Amygdala (tissue), 56 donors: ENCODE measurements at regions not wholly inside any gene's neighbourhood (a gene's known extent, or its start where the extent isn't known, plus 50 kb on each side); places are given as distances from the start of the nearest gene placed in this dataset.

Source experiments
- DNase-seq, 56 donors: peaks; one replicate each; lab custom pipeline; 2025; lab: John Stamatoyannopoulos, UW

GRCh38 chr6:122035173-122035572 is 364.3 kb upstream of the HSF2 start:
- DNase-seq: no peak

DNA sequence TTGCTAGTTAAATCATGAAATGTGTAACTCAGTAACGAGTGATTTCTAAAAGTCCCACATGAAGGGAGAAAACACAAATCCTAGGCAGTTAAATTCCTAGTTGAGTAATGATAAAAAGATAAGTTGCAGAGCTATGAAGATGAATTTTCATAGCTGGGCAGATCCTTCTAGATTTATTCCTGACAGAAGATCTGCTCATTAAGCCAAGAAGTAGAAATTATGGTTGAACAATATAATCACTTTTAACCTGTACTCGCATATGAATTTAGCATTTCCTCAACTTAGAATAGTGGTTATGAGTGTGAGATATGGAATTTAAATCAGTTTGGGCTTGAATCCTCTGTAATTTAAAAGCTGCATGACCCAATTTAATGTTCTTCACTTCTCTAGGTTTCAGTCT is 359.2 kb upstream of the HSF2 start:
- DNase-seq: no peak

DNA sequence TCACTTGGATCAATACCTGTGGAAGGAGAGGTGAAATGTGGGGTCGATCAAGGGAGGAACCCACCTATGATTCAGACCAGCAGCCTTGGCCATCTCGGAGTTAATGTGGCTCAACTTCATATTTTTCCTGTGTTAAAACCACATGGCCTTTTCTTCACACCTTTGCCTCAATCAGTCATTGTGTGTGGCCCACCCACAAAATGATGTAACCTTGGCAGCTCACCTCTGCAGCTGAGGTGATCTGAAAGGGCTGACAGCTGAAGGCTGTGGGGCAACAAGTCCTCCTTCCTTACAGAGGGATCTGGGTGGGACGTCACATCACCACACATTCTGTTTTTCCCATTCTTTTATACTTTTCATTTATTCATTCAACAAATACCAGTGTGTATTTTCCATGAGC is 357.1 kb upstream of the HSF2 start:
- DNase-seq: no peak

DNA sequence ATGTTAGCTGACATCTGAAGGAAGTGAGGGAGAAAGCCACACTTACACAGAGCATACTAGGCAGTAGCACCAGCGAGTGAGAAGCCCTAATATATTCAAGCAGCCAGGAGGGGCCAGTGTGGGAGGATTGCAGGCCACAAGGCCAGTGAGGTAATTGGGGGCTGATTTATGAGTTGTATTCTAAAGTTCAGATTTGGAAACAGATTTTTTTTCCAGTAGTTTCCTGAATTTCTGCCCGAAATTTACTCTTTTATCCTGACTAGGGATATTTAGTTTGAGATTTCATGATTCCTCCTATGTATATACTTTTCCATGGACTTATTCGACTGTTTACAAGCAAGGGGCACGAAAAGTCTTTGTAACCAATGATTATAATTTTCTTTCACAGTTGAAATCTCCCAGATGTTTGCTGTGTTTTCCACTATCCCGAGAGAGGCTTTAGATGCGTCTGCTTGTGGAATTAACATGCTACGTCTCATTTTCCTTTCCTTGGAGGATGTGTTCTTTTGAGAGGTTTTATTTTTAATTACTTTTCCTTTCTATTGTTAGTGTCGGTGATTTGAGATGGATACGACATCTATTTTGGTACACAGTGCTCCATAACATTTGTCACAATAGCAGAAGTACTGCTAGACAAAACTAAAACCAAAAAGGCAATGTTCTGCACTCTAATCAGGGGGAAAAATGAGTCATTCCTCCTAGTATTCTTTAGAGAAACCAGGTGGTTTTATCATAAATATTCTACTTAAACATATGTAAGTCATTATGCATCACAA is 356.3 kb upstream of the HSF2 start:
- no peak for DNase-seq

GRCh38 chr6:122048570-122048969 is 350.9 kb upstream of the HSF2 start:
- no peak for DNase-seq

GRCh38 chr6:122049341-122049740 is 350.1 kb upstream of the HSF2 start:
- DNase-seq: no peak

DNA sequence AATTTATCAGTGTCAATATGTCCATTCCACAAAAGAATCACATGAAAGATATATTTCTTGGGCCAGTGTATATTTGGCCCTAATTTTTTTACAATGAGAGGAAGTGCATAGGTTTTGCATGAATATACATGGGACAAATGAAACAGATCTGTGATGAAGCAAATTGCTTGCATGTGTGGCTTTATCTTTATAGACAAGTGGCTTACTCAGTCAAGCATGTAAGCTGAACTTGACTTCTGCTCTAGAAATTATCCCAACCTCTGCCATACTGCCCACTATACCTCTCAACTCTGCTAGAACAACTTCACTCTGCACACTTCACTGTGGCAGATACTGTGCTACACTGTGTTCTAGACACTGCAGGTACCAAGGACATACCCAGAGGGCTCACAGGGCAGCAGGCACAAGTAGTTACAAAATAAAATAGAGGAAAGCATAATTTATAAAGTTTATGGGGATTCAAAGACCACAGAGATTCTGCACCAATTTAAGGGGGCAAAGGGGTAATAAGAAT is 349.2 kb upstream of the HSF2 start:
- no peak for DNase-seq

- DNase-seq: no peak
Observed at GRCh38 chr6:122052346-122052900, 347.0 kb upstream of the HSF2 start.

GRCh38 chr6:122059918-122060317 is 339.5 kb upstream of the HSF2 start:
- no peak for DNase-seq

DNA sequence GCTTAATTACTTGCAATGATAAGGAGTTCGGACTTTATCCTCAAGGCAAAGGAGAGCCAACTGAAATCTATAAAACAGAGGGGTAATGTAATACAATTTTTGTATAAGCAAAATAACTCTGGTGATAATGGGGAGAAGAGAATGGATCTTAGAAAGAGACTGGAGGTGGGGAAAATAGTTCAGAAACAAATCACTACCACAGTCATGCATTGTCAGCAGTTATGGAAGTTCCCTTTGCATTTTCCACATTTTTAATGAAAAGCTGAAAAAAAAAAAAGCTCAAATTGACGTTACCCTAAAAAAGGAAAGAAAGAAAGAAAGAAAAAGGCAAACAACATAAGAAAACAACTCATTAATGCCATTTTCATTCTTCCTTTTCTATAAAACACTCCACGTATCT is 337.6 kb upstream of the HSF2 start:
- DNase-seq: no peak

DNA sequence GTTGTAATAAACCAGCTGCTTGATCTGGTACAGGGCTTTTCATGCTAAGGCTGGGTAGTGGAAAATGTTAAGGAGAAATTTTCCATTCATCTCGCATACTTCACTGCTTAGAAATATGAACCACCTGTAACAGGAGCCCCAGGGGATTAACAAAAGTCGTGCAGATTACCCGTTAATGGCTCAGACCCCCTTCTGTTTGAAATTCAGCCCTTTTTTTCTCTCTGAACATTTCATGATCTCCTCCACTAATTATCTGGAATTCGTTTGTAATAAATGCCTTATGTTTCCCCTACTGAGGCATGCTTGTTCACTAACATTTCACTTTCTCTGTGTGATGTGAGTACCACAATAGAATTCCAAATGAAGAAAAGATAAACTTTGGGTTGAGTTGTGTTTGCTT is 336.4 kb upstream of the HSF2 start:
- no peak for DNase-seq

DNA sequence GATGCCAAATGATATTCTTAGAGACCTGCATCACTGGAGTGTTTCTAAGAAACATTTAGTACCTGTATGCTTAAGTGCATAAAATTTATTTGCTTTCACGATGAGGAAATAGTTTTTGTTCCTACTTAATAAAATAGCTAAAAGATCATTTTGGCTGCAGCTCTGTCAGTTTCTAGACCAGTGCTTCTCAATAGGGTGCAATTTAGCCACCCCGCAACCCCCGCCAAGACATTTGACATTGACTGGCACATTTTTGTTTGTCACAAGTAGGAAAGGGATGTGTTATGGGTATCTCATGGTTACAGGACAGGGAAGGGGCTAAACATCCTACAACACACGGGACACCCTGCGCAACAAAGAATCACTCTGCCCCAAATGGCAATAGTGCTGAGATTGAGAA is 335.7 kb upstream of the HSF2 start:
- no peak for DNase-seq

DNA sequence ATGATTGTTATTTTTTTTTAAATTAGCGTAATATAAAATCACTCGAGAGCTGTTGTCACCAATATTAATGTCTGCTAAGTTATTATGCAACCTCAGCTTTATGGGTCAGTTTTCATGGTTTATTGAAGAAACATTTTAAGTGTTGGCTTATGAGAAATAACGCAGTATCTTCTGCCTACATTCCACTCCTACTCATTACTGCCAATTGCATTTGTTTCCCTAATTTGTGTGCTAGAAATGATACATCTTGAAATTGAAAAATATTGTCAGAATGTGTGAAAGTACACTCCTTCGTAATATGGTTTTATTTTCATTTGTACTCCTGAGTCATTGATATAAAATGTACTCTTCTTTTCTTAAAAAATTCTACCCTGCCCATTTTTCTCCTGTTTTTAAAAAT is 333.3 kb upstream of the HSF2 start:
- DNase-seq: no peak

DNA sequence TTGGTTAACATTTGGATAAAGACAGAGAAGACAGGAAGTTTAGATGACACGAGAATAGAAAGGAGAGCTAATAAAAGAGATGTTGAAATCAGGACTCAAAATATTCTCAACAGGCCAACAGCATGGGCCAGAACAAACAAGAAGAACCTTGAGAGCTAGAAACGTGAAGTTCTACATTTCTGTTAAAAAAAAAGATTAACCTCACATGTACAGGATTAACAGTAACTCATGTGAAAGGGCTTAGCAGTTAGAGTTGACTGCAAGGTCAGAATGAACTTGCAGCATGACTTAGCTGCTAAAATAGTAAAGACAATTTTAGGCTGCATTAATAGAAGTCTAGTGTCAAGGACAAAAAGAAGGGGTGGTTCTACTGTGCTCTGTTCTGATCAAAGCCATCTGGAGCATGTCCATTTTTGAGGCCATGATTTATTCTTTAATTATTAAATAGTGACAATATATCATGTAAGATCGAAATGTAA is 331.1 kb upstream of the HSF2 start:
- no peak for DNase-seq

GRCh38 chr6:122069932-122070331 is 329.5 kb upstream of the HSF2 start:
- DNase-seq: no peak

DNA sequence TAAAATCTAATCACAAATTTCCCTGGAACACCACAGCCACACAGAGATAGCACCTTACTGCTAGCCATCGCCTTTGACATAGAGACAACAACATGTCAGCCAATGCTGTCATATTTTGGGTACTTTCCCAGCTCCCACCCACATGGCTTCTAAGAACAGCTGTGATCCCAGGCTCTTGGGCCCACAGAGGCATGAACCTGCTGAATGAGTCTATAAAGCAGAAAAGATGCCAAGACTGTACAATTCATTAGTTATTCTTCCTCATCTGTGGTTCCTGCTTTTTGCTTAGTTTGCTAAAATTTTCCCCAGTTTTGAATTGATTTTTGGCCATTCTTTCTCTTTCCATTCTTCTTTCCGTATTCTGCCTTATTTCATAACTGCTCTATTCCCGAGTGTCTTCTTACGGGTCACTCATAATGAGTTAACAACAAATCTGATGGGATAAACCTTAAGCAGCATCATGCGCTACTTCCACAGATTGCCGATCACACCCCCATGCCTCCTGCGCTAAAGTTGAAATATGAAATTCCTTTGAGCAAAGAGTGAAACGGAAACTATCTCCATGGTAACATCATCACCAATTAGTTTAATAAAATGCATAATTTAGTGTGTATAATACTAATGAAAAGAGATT is 327.3 kb upstream of the HSF2 start:
- DNase-seq: no peak

DNA sequence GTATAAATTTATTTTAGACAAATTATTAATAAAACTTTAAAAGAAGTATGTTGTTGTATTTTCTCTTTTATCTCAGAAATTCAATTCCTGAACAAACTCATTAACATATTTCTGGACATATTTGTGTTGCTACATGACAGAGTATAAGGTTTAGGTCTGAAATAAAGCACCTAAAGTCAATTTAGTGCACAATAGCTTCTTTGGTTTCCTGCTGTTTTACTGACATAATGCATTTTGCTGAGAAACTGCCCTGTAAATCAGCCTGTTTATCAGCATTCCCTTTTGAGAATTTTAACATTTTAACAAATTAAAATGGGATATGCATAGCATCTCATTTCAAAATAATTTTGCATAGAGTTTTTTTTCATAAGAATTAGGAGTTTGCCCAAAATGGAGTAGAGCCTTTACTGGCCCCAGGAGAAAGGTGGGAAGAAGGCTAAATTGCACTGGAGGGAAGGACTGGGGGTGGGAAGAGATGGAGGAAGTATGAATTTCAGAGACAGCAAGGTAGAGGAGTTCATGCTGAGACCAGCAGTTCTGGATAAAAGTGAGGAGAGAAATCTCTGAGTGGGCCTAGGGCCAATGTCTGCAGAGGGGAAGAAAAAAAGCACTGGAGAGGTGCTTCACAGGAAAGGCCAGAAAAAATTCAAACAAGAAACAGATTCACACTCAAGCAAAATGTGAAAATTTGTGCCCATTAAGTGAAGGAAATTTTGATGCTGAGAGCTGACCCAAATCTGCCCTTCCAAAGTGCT is 324.2 kb upstream of the HSF2 start:
- DNase-seq: no peak

- DNase-seq: no peak
Observed at GRCh38 chr6:122075917-122076316, 323.5 kb upstream of the HSF2 start.

GRCh38 chr6:122077603-122078002 is 321.8 kb upstream of the HSF2 start:
- no peak for DNase-seq

DNA sequence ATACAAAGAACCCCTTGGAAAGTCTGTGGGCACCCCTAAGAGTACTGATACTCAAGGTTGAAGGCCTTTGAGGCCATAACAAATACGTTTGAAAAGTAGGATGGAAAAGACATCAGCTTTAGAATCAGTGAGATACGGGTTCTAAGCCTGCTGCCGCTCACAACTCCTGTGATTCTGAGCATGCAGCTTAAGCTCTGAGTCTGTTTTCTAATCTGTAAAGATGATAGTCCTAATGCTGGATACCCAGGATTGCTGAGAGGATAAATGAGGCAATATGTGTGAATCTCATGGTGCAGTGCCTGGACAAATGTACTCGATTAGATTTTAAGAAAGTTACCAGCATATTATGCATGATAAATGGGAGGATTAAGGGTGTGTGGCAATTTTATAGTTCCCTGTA is 321.0 kb upstream of the HSF2 start:
- no peak for DNase-seq

DNA sequence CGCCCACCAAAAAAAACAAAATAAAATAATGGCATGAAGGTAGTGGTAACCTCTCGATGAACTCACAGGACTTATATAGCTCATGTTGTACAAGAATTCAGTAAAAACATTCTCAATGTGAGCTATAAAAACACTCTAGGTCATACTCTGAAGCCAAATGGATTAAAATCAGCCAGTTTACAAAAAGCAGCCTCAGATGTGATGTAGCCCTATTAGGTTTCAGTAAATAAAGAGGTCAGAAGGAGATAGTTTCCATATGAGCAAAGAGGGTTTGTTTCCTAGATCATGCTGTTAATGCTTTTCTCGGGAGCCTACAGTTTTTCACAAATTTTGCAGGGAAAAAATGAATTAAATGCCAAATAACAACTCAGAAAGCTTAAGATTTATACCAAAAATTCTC is 319.5 kb upstream of the HSF2 start:
- no peak for DNase-seq
